Midbrain (tissue), 1 donor: ENCODE measurements at regions not wholly inside any gene's neighbourhood (a gene's known extent, or its start where the extent isn't known, plus 50 kb on each side); places are given as distances from the start of the nearest gene placed in this dataset.

ENCODE experiments used
- DNase-seq: peaks from one replicate; lab custom pipeline; 2025; lab: John Stamatoyannopoulos, UW

DNA sequence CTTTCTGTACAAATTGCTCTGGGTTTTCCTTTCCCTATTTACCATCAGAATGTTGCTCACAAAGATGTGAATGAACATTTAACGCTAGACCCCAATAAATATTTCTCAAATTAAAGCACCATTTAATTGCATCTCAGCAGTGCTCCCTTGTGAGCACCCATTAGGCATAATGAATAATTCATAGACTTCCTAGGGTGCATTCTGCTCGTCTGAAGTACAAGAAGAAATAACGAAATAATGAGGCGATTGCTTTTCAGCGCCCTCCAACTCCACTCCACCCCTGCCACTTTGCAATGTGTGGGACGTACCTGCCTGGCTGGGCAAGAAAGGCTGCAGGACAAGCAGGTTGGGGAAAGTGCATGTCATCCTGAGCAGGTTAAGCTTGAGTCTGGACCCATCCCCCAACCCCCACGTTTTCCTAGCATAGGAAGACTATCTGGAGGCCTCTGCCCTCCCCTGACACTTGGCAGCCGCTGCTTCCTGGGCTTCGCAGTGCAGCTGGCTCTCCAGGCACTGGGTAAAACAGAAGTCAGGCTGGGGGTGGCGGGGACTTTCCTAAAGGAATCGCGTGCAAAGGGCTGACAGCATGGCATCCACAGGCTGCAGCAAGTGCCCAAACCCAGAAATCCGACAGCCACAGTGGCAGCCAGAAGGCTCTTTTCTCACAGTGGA is 253.7 kb downstream of the DUSP6 start:
- DNase-seq, result no peak

GRCh38 chr12:89092297-89092696 is 260.0 kb downstream of the DUSP6 start:
- DNase-seq, result no peak

- no peak for DNase-seq
Measured at GRCh38 chr12:89091293-89091841, 260.9 kb downstream of the DUSP6 start.

DNA sequence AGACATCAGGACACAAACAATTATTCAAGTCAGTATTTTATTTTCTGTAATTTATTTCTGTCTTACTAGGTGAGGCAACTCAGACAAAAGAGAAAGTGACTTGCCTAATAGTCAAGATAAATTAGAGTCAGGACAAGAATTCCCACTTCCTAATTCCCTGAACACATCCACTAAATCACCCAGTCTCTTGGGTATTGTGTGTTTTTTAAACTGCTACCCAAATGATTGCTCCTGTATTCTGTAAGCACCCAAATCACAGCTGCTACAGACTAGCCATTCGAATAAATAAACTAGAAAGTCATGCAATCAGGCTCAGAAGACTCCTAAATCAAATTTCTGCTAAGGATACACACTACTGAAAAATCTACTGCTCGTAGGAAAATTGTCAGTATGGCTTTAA is 263.0 kb downstream of the DUSP6 start:
- no peak for DNase-seq

- DNase-seq, result no peak
Measured at GRCh38 chr12:89087876-89088275, 264.4 kb downstream of the DUSP6 start.

DNA sequence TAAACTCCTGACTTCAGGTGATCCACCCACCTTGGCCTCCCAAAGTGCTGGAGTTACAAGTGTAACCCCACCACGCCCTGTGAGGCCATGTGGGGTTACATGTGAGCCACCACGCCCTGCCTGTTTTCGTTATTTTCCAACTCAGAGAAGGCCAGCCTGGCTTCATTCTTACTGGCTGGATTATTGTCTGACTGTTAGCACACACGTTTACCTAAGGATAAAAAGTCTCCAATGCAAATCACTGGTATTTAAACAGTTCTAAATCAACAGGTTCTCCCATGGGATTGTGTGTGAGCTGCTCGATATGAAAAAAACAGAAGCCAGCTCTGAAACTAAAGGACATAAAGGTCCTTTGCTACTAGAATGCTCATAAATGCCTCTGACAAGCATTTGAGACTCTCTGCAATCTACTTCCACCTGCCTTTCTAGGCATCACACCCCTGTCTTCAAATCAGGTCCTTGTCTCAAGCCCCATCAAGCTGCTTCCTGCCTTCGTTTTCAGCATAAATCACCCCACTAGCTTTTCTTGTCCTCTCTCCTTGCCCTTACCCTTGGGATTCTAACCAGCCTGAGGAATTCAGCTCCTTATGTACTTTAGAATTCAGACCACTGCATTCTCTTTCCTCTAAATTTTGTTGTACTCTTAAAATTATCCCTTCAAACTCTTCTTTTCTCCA is 265.0 kb downstream of the DUSP6 start:
- DNase-seq, result no peak

DNA sequence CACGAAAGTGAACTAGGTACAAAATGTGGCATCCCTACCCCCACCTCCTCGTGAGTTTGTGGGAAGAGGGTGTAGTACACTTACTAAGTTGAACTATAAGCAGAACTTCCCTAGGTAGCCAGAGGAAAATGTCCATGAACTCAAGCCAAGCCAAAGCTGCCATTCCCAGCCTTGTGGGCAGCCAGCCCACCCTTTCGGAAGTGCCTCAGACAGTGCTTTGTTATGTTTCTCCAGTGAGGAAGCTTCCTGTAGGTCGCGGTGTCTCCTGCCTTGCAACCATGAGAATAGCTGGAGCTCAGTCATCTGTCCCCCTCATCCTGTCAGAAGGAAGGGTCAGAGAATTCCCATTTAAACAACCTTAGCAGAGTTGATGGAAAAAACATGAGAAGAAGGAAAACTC is 266.9 kb downstream of the DUSP6 start:
- DNase-seq, result no peak

DNA sequence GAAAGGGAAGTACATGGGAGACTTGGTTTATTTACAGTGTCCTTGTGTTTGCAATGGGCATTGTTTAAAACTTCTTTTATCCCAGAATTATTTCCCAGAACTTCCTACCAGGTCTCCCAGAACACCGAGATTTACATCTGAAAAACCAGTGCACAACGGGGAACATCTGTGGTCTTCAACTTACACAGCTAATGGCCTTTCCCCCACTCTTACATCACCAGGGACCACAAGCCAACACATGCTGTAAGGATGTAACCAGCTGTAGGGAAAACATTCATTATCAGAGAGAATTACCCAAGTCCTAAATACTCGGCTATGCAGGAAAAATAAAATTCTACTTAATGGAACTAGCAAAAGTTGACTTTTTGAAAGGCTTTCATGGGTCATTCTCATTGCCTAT is 267.6 kb downstream of the DUSP6 start:
- no peak for DNase-seq

DNA sequence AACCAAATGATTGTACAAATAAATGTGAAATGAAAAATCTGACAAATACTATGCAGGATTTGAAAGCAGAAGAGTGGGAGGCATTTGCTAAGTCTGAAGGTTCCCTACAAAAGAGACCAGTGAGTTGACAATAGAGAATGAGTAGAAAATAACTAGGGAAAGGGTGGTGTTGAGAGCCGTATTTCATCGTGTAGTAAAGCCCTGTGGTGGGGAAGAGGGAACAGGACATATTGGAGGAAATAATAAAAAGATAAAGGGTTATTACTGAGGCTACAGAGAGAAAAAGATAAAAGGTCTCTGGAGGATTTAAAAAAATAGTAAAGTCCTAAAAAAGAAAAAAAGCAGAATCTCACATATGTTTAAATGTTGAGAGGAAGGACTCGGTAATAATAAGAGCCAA is 268.8 kb downstream of the DUSP6 start:
- DNase-seq, result no peak

DNA sequence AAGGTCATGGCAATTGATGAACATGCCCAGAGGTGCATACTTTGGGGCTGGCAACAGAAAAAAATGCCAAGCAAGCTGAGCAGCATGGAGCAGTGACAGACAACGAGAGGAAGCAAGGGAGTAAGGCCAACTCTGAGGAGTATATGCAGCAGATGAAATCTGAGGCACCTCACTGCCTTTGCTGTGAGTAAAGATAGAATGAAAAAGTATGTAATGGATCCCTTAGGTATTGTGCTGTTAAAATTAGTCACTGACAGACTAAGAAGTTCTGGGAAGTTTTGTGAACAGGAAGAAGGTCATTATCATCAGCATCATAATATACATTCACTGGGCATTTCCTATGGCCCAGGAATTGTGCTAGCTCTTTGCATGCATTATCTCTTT is 269.9 kb downstream of the DUSP6 start:
- no peak for DNase-seq

DNA sequence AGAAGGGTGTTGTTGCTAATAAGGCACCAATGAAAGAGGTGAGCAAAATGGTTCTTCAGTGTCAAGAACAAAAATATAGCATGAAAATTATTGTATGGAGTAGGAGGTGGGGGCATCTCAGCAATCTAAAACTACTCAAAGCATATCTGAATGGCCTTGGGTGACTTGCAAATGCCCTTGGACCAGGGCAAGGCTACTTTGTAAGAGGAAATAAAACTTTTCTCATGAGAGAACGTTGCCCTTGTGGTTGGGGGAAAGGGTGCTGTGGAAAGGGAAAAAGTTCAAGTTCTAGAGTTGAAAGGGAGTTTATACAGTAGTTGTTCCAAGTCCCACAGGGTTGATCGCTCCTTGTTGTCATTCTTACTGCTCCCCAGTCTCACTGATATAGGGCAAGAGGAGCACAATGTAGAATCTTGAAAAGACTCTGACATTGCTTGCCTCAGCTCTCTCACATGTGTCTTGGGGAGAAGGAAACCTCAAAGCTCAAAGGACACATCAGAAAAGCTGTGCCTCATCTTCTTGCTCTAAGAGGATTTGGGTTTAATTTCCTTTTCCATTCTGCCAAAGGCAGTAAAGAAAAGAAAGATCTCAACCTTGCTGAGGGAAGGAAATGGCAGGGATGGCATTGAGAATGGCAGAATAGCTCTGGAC is 270.5 kb downstream of the DUSP6 start:
- no peak for DNase-seq

- DNase-seq, result no peak
Measured at GRCh38 chr12:89080793-89081465, 271.4 kb downstream of the DUSP6 start.

- DNase-seq, result no peak
Measured at GRCh38 chr12:89075880-89076540, 276.3 kb downstream of the DUSP6 start.

DNA sequence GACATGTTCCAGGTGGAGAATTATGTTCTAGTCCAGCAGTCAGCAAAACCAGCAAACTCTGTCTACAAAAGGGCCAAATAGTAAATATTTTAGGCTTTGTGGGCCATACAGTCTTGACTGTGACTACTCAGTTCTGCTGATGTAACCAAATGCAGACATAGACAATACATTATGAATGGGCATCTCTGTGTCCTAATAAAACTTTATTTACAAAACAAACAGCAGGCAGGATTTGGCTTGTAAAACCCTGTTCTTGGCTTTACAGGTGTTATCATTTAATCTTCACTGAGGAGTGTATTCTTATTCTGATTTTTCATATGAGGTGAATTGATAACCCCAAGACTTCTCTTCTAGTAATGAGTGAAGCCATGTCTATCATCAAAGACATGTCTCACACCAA is 278.6 kb downstream of the DUSP6 start:
- DNase-seq, result no peak

DNA sequence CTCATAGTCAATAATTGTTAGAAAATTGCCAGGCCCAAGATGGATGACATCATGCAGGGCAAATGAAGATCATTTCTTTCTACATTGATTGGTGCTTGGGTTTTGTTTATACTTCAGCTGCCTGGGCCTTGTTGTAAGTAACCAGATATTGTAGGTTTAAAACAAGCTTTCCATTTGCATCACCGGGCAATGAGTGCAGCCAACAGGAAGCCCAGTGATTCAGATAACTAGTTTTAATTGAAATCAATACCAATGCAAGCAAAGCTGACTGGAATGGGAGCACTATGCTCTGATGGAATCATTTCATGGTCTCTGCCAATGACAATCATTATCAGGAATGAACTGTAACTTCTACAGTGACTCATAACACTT is 279.3 kb downstream of the DUSP6 start:
- DNase-seq, result no peak

DNA sequence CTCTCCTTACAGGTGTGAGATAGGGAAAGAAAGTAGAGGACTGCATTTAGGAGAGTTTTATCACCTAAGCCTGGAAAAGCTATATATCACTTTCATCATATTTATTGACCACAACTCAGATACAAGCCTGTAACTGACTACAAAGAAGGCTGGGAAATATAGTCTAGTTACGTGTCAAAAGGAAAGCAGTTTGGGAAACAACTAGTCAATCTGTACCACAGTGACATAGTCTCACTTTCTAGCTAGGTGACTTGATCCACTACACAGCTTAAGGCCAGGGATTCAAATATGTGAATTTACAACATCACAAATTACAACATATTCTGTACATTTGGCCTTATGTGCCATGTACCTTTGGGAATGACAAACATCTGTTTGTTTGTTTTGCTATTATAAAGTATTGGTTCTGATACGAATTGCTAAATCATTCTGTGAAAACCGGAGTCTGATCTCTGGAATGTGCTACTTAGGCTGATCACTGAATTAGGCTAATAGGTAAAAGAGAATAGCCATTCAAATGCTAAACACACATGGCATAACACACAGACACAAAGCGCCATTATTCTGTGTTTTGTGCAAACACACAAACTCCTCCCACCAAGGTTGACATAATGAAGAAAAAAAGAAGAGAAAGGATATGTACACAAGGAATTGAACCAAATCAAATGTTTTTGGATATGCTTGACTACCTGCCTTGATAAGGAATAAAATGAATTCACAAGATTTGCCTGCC is 279.8 kb downstream of the DUSP6 start:
- no peak for DNase-seq

- DNase-seq, result no peak
Measured at GRCh38 chr12:89070603-89071002, 281.7 kb downstream of the DUSP6 start.

GRCh38 chr12:89069431-89069830 is 282.9 kb downstream of the DUSP6 start:
- no peak for DNase-seq

- no peak for DNase-seq
Measured at GRCh38 chr12:89067421-89068187, 284.7 kb downstream of the DUSP6 start.

DNA sequence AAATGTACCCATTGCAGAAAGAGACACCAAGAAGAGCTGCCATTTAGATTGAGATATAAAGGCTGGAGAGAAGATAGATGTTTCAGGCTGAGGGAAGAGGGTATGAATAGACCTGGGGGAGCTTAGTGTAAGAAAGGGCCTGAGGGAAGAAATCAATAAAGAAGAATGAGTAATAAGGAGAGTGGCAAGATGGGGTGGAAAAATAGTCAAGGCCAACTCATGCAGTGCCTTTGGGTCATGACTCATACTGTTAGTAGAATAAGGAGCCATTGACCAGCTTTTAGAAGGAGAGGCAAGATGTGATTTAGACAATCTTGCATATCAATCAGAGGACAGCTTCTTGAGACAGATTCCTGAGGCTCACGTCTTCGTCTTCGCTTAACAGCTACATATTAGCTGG is 287.5 kb downstream of the DUSP6 start:
- no peak for DNase-seq

GRCh38 chr12:89064151-89064550 is 288.1 kb downstream of the DUSP6 start:
- no peak for DNase-seq
